ENCODE measurements at regions not wholly inside any gene's neighbourhood (a gene's known extent, or its start where the extent isn't known, plus 50 kb on each side); places are given as distances from the start of the nearest gene placed in this dataset.
"Not testable (repeated sequence)": the region's sequence is repeated elsewhere in the genome, so short reads cannot be mapped to it uniquely, and the experiment has no call there.

DNA sequence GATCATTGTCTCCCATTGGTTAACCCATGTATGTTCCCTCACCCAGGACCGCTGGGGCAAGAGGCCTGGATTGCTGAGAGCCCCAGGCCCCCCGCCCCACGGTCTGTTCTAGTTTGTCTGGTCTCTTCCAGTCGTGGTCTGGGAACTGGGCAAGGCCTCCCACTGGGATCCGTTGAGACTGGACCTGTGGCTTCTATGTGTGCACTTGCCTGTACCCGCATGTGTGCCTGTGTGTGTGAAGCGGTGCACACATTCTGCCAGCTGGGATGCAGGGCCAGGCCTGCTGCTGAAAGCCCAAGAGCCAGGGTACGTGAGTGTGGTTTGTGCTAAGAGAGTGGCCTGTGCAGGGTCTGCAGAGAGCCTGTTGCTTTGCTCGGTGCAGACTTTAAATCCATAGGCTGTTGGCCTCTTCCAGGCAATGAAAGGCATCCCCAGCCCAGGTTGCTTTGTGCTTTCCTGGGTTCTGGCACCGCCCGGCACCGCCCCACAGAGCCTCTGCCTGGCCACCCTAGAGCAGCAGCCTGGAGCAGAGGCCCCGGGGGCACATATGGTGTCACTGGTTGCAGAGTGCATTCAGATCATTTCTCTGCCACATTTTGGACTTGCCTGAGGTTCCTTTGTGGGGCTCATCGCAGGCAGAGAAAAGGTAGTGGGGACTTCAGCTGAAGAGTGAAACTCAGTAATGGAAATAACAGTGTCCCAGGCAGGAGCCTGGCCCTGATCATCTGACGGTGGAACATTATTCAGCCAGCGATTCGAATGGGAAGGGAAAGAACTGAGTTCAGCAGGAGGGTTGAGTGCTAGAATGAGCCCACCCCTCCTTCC, 215.5 kb downstream of the GLRX3 start:
- no peak for DNase-seq (ENCODE audit: low spot score)

DNA sequence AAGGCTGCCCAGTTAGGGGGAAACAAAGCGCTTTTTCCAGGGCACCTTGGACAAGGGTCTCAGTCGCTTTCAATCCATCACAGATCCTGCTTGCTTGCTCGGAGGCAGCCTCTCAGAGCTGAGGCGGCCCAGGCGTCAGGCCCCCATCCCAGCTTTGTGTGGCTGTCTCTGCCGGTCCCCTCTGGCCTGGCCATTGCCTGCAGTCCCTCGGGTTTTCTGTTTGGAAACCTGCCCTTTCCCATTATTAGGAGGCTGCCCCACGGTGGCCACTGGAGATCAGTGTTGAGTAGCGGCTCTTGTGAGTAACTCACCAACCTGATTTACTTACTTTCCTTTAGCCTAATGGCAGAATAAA, 216.1 kb downstream of the GLRX3 start:
- no peak for DNase-seq (ENCODE audit: low spot score)

DNA sequence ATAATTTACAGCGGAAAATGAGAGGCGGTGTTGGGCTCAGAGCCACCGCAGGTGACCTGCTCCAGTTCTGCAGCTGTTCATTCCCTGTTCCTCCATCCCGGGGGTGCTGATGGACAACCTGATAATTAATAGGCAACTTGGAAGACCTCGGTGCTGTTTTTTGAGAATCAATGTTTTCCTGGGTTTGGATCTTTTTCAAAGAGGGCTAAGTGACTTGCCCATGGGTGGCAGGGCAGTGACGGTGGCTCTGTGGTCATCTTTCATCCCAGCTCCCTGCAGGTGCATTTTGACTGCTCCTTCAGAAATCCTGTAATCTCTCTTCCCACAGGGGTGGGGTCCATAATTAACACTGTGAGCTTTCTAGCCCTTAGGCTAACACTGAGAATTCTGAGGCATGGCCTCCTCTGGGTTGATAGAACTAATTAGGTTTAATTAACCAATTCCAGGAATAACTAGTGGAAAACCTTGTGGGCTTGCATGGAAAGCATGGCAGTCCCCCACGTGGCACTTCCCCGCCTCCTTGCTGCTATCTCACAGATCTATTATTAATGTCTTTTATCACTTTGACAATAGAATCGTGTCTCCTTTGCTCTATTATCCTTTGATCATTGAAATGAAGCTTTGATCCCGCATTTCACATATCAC, 217.9 kb downstream of the GLRX3 start:
- DNase-seq (ENCODE audit: low spot score), result no peak

DNA sequence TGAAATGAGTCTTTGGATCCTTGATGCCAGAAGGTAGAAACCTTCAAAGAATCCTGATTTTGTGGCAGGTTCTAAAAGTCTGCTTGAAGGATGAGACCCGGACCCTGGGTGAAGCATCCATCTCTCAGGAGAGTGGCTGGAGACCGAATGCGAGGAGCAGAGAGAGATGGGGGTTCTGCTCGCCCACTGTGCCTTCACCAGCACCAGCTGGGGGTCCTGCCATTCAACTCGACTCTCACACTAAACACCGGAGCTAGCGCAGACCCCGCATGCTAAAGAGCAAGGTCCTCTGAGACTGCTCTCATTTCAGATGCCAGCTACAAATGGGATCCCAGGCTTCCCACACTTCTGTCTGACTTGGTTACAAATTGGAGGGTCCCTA, 218.4 kb downstream of the GLRX3 start:
- DNase-seq (ENCODE audit: low spot score), result no peak

DNA sequence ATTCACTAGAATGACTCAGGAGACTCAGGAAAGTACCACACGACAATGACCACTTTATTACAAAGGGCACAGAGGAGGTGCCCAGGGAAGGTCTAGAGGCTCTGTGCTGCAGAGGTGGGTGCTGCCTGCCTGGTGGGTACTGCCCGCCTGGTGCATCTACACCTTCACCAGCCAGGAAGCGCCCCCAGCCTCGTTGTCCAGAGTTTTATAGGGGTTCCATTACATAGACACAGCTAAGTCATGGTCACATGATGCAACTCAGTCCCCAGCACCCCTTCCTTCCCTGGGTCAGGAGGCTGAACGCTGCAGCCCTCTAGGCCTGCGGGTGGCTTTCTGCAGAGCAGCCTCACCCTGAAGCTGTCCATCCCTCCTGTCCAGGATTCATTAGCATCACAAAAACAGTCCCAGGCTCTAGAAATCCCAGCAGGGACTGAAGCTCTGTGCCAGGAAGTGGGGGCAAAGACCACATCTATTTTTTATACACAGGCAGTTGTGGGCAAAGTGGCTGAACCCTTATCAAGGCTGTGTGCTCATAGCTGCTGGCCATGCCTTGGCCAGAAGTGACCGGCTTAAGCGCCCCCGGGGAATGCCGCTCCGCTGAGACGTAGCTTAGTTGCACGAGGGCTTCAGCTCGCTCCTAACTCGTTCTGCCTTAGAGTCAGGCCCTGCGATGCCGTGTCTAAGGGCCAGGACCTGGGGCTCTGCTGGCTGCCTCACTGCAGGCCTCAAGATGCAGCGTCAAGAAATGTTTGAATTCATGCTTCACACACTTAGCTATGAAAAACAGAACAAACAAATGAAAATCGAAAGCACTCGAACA, 219.0 kb downstream of the GLRX3 start:
- no peak for DNase-seq (ENCODE audit: low spot score)

DNA sequence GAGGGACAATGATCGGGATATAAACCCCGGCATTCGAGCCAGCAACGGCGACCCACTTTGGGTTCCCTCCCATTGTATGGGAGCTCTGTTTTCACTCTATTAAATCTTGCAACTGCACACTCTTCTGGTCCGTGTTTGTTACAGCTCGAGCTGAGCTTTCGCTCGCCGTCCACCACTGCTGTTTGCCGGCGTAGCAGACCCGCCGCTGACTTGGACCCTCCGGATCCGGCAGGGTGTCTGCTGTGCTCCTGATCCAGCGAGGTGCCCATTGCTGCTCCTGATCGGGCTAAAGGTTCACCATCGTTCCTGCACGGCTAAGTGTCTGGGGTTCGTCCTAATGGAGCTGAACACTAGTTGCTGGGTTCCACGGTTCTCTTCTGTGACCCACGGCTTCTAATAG, 220.2 kb downstream of the GLRX3 start:
- not testable (repeated sequence) for DNase-seq (ENCODE audit: low spot score)

DNA sequence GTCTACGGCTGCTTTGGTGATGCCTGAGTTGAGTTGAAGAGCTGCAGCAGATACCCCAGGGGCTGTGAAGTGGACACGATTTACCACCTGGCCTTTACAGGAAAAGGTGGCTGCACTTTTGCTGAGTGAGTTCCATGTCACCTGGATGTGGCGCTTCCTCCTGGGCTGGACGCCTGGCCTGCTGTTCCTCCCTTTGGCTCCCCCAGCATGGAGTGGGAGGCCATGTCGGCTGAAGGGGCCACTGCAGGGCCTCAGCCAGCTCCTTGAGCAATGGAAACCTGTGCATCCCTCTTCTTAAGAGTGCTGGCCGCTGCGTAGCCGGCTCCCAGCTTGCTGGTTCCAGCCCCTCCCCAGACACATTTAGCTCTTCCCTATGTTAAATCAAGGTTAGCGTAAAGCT, 221.0 kb downstream of the GLRX3 start:
- DNase-seq (ENCODE audit: low spot score), result no peak

DNA sequence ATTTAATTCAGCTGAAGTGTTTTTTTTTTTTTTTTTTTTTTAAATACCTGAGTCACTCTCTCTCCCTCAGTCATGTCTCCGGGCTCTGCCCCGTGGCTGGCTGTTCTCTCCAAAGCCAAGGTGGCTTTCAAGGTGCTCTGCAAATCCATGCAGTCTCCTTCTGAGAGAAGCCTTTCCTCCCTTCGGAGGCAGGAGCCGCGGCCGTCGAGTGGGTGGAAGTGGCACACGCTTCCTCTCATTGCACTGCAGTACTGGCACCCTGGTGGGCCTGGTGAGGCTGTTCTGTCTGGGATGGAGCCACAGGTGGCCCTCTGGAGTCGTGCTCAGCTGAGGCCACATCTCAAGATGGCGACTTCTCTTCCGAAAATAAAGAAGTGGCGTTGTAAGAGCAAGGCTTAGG, 221.8 kb downstream of the GLRX3 start:
- DNase-seq (ENCODE audit: low spot score), result no peak

DNA sequence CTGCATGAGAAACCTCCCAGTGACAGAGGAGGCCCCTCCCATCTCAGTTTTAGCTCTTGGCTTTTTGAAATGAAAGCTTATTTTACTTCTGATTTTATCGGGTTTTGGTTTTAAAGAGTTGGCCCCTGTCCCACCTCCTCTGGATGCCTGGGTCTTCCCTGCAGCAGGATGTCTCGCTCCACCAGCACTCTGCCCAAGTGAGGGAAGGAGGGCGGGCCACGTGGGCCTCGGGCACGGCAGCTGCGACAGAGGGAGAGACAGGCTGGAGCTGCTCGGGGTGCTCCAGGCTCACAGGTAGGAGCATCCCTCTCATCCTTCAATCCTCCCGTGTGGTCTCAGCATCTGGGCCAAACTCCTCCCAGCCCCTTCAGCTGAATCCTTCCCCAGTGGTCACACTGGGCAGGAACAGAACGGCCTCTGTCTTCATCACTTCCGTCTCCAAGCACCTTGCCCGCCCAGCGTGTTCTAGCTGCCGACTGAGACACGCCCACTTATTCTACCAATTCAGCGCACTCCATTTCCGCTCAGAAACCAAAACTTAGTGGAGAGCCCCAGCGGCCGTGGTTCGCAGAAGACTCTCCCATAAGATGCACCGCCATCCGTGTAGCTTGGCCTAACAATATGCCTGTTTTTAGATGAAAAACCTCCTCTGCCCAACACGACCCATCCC, 222.9 kb downstream of the GLRX3 start:
- no peak for DNase-seq (ENCODE audit: low spot score)

DNA sequence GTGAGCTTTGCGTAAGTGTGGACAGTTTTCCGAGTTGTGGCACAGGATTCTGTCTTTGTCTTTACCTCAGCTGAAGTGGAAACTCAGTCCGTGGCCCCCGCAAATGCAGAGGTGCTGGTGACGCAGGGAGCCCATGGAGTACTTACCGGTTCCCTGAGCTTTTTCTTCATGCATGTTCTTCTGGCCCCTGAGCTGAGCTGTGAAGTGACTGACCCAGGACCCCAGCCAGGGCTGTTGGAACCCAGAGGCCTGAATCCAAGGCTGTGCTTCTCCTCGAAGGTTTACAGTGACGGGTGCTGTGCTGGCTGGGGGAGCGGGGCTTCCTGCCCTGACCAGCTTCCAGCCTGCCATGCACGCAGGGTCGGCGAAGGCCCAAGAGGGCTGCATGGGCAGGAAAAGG, 223.5 kb downstream of the GLRX3 start:
- DNase-seq (ENCODE audit: low spot score), result no peak

DNA sequence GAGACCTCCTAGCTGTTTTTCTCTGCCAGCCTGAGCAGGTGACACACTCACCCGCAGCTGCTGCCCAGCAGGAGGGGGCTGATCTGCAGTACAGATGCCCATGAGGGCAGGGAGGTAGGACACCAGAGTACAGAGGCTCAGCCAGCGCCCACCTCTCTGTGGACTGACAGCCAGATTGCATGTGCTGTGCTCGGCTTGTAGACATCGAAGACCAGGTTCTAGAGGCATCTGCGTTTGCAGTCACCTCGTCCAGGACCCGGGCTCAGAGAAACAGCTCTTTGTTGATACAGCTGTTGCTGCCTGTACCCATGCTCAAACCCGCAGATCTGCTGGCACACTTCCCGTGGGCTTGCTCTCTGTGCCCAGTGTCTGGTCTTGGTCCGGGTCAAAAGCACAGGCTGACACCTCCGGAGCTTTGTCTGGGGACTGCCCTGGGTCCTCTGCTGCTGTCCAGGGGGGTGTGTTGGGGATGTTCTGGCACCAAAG, 224.7 kb downstream of the GLRX3 start:
- no peak for DNase-seq (ENCODE audit: low spot score)

DNA sequence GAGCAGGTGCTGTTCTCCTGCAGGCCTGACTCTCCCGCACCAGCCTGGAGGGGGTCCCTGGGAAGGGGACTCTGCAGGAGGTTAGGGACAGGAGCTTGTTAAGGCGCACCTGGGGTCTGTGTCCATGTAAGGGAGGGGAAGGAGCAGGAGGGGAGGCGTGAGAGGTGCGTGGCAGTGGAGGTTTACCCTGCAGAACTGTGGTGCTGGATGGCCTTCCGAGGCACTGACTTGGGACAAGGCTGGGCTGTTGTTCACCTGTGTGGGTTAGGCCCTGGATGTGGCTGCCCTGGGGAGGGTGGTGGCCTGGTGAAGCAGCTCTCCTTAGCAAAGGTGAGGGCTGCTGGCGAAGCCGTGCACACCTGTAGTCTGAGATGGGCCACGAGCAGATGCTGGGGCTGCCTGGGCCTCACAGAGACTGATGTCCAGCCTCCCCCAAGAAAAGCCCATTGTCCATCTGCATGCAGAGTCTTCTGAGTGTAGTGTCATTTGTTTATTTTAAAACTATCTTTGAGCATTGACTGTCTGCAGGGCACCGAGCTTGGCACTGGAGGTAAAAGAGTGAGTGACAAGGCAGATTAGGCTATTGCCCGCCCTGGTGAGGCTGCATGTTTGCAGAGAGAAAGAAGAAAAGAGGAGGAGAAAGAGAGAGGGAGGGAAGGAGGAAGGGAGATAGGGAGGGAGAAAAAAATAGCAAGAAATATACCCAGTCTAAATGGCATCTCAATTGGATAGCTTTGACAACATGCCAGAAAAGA, 225.3 kb downstream of the GLRX3 start:
- DNase-seq (ENCODE audit: low spot score), result no peak

DNA sequence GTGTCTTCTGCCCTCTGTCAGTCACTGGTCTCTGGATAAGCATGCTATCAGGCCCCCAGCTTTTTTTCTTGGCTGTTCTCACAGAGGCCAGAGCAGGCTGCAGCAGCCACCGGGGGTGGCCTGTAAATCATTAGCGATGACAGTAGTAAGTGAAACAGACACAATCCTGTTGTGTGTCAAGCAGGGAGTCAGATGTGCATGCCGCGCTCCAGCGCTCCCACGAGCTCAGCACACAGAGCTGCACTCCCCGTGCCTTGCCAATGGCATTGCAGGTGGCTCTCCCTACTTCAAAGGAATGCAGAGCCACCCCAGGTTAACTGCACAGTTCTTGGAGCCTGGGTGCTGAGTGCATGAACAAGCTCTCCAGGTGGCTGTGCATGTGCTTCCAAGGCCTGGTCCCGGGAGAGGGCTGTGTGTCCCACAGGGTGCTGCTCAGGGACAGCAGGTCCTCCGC, 226.1 kb downstream of the GLRX3 start:
- no peak for DNase-seq (ENCODE audit: low spot score)

DNA sequence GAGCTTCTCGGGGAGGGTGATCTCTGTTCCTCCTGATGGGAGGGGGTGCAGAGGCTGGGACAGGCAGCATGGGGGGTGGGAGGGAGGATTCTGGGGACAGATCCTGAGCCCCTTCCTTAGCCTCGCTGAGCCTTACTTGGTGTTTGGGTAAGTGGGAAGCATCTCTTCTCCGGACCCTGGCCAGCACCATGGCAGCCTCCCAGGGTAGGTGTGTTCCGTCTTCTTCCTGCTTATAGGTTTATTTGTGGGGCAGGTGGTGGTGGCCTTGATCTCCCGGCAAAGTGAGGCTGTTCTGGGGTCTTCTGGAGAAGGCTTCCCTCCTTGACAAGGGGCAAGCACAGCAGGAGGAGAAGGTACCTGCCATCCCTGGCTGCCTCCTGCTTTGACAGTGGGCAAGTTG, 226.9 kb downstream of the GLRX3 start:
- no peak for DNase-seq (ENCODE audit: low spot score)

DNA sequence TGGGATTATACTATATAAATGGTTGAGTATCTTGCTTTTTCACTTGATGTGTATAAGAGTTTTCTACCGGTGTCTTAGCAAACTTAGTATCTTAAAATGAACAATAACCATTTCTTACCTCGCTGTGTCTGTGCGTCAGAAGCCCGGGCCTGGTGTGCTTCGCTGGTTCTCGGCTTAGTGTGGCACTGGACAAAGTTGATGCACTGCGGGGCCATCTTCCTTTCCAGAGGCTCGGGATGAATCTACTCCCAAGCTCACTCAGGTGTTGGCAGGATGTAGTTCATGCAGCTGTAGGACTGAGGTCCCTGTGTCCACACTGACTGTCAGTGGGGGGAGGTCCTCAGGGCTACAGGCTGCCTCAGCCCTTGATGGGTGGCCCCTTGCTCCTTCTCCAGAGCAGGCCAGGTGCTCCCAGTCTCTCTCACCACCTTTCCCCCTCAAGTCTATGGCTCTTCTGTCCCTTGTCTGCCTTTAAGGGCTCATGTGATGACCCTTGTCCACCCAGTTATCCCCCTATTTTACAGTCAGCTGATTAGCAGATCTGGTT, 227.8 kb downstream of the GLRX3 start:
- DNase-seq (ENCODE audit: low spot score), result no peak

DNA sequence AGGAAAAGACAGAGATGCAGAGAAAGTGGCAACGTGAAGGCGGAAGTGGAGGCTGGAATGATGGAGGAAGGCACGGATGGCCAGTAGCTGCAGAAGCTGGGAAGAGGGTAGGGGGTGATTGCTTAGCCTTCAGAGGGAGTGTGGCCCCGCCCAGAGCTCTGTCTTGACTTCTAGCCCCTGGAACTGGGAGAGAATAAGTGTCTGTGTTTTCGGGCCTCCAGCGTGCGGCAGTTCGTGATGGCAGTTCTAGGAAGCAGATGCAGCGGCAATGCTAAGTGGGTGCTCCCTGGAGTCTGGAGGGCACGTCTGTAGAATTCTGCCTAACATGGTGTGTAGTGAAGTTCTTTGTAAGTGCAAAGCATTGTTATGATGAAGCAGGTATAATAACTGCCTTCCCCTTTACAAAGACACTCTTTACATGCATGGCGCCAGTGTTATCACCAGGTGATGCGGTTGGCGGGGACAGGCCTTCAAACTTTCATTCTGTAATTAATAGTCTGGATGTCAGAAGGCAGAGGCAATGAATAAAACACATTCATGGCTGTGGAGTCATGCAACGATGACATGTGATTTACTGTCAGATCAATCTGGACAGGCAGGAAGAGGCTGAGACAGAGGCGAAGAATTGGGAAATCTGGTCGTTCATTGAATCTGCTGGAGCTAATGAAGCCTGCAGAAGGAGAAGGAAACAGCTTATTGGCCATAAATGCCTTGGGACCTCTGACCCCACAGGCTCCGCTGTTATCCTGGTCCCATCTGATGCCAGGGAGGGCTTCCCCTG, 228.6 kb downstream of the GLRX3 start:
- no peak for DNase-seq (ENCODE audit: low spot score)

DNA sequence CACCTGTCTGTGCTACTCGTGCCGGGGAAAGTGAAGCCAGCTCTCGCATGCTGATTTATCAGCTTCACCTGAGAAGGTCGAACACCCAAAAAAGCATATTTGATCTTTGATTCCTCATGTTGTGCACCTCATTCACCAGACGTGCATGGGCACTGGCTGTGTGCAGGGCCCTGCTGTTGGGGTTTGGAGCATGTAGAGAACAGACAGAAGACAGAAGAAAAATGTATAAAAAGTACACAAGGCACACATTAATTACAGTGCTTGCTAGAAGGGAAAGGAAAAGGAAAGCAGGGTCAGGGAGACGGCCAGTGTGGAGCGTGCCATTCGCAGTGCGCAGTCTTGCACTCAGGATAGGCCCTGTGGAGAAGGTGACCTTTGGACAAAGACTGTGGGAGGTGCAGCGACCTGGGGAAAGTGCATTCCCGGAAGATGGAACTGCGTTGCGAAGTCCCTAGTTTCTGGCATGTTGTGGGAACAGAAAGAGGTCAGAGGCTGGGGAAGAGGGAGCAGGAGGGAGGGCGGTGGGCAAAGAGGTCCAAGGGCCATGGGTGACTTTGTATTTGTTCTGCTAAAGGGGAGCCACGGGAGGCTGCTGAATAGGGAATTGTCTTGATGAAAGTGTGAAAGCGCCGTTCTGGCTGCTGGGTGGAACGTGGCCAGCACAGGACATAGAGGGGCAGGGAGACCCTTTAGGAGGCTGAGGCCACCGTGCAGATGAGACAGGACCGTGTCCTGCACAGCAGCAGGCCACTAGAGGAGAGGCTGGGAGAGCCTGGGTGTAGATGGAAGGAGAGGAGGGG, 232.8 kb downstream of the GLRX3 start:
- DNase-seq (ENCODE audit: low spot score), result no peak

DNA sequence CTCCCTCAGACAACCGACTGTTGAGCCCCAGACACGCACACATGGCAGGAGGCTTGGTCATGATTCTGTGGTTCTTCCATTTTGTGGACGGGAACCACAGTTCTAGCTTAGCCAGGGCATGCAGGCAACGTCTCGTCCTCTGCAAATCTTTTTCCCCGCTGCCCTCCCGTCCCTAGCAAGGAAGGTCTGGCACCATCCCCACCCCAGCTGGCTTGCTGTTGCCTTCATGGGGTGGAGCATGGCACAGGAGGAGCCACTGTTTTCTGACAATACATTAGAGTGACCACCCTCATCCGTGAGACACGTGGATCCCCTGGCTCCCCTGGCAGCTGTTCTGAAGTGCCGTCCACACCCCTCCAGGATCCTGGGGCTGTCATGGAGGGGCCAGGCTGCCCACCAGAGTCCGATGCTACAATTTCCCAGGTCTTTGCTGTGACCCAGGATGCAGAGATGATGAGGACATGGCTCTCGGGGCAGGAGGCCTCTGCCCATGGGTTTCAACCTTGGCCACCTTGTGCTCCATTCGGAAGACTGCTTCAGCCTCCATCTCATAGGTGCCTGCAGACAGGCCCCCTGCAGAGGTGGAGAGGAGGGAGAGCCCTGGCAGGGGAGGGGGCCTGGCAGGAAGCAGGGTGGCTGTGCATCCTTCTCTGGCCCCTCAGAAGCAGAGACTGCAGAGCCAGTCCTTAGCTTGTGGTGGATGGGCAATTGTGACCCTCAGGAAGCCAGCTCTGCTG, 233.6 kb downstream of the GLRX3 start:
- DNase-seq (ENCODE audit: low spot score), result no peak

DNA sequence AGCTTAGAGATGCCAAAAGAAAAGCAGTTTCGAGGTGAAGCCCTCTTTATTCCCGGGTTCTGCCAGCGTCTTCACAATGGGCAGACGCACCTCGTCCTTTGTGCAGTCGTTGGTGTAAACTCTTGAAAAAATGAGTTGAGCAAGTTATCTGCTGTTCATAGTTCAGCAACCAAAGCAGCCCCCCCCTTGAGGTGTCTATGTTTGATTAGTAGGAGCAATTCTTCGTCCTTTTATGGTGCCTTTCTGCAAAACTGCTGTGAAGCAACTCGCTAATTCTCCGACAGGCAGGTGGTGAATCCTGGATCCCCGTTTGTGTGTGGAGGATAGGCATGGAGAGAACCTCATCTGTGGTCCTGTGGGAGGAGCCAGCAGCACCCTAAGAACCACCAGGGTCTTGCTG, 234.5 kb downstream of the GLRX3 start:
- DNase-seq (ENCODE audit: low spot score), result no peak
